Bone marrow (tissue), 2 donors: ENCODE measurements at regions not wholly inside any gene's neighbourhood (a gene's known extent, or its start where the extent isn't known, plus 50 kb on each side); places are given as distances from the start of the nearest gene placed in this dataset.
"Not testable (repeated sequence)": the region's sequence is repeated elsewhere in the genome, so short reads cannot be mapped to it uniquely, and the experiment has no call there.

Experiments
- DNase-seq, 2 donors: peaks; one replicate each; lab custom pipeline; 2025; lab: John Stamatoyannopoulos, UW

- DNase-seq: no peak
Observed at GRCh38 chr11:72525466-72525865, 91.1 kb upstream of the CLPB start.

- no peak for DNase-seq
Observed at GRCh38 chr11:72524711-72525110, 90.4 kb upstream of the CLPB start.

GRCh38 chr11:72523991-72524390 is 89.7 kb upstream of the CLPB start:
- no peak for DNase-seq

GRCh38 chr11:72522186-72522585 is 87.9 kb upstream of the CLPB start:
- no peak for DNase-seq

GRCh38 chr11:72521664-72522063 is 87.3 kb upstream of the CLPB start:
- no peak for DNase-seq

- DNase-seq: no peak
Observed at GRCh38 chr11:72520815-72521214, 86.5 kb upstream of the CLPB start.

- not testable (repeated sequence) for DNase-seq
Observed at GRCh38 chr11:72519882-72520281, 85.6 kb upstream of the CLPB start.

- peak in 1 of 2 donors; percentile 34 for DNase-seq
Observed at GRCh38 chr11:72519220-72519881, 85.0 kb upstream of the CLPB start.

GRCh38 chr11:72514331-72514730 is 80.0 kb upstream of the CLPB start:
- no peak for DNase-seq

- no peak for DNase-seq
Observed at GRCh38 chr11:72513411-72513810, 79.1 kb upstream of the CLPB start.

- DNase-seq: no peak
Observed at GRCh38 chr11:72512956-72513355, 78.6 kb upstream of the CLPB start.

- no peak for DNase-seq
Observed at GRCh38 chr11:72511393-72512047, 77.2 kb upstream of the CLPB start.

GRCh38 chr11:72507050-72507449 is 72.7 kb upstream of the CLPB start:
- DNase-seq: no peak

- DNase-seq: no peak
Observed at GRCh38 chr11:72497731-72498130, 63.4 kb upstream of the CLPB start.

GRCh38 chr11:72494109-72494429 is 59.7 kb upstream of the CLPB start:
- DNase-seq: no peak

GRCh38 chr11:72493426-72494108 is 59.2 kb upstream of the CLPB start:
- DNase-seq: no peak

- DNase-seq: no peak
Observed at GRCh38 chr11:72491001-72491400, 56.7 kb upstream of the CLPB start.
